ENCODE measurements at regions not wholly inside any gene's neighbourhood (a gene's known extent, or its start where the extent isn't known, plus 50 kb on each side); places are given as distances from the start of the nearest gene placed in this dataset.

DNA sequence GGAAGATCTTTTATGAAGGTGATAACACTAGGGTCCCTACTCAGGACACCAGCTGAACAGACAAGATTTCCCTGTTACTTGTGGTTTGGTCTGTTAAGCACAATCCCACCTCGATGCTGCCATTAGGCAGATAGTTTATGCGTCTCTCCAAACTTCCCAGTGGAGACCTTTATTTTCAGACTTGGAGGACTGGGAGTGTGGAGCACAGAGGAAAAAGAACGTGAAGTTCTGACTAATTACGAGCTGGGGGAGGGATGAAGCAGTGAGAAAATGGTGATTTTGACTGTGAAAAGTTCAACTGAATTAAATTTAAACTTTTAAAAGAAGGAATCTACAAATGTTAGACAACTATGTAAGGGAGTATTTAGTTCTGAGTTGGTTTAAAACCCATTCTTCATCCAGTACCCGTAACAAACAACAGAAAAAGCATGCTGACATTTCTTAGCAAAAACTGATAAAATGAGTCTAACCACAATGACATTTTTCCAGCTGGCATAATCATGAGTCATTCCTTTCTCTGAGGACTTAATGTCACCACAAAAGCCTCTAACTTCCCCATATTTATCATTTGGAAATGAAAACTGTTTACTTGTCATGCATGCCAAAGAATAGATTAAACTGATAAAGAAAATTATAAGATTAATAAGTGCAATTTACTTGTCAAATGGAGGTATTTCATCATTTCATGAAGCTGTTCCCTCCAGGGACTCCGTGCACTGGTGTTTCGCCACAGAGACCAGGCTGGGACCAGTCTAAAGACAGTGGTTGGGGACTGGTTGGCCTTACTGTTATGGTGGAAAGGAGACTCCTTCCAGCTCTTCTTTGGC, 113.3 kb upstream of the SSTR4 start (continued):
- TF ChIP-seq, protein P1, sequence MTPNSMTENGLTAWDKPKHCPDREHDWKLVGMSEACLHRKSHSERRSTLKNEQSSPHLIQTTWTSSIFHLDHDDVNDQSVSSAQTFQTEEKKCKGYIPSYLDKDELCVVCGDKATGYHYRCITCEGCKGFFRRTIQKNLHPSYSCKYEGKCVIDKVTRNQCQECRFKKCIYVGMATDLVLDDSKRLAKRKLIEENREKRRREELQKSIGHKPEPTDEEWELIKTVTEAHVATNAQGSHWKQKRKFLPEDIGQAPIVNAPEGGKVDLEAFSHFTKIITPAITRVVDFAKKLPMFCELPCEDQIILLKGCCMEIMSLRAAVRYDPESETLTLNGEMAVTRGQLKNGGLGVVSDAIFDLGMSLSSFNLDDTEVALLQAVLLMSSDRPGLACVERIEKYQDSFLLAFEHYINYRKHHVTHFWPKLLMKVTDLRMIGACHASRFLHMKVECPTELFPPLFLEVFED (CRISPR knock-in tag; conservative IDR thresholded peaks at IDR 0.05), result no peak
- TF ChIP-seq MGA (IDR thresholded peaks at IDR 0.05) (no peak), TAF15 (IDR thresholded peaks at IDR 0.05; ENCODE audit: low read depth, low read length) (no peak), SMARCB1 (IDR thresholded peaks at IDR 0.05; ENCODE audit: insufficient read length, low read depth) (peak; percentile 52), CHCHD3 (CRISPR knock-in tag; IDR thresholded peaks at IDR 0.05) (no peak), KAT7 (CRISPR knock-in tag; IDR thresholded peaks at IDR 0.05; ENCODE audit: borderline replicate concordance) (no peak), XRCC5 (IDR thresholded peaks at IDR 0.05; ENCODE audit: low read depth, low read length) (no peak), COPS2 (conservative IDR thresholded peaks at IDR 0.05) (no peak), DACH1 (IDR thresholded peaks at IDR 0.05; ENCODE audit: partially characterized antibody) (peak; percentile 81), FOXA3 (CRISPR knock-in tag; conservative IDR thresholded peaks at IDR 0.05 in 1 of 2, IDR thresholded peaks at IDR 0.05 in 1 of 2) (peak in 1 of 2 experiments; percentile 70; a peak in 1 of 4 replicates), MCM3 (IDR thresholded peaks at IDR 0.05) (no peak), MAFF (IDR thresholded peaks at IDR 0.05; ENCODE audit: low read length) (peak; percentile 82)
- TF ChIP-seq, protein P2, sequence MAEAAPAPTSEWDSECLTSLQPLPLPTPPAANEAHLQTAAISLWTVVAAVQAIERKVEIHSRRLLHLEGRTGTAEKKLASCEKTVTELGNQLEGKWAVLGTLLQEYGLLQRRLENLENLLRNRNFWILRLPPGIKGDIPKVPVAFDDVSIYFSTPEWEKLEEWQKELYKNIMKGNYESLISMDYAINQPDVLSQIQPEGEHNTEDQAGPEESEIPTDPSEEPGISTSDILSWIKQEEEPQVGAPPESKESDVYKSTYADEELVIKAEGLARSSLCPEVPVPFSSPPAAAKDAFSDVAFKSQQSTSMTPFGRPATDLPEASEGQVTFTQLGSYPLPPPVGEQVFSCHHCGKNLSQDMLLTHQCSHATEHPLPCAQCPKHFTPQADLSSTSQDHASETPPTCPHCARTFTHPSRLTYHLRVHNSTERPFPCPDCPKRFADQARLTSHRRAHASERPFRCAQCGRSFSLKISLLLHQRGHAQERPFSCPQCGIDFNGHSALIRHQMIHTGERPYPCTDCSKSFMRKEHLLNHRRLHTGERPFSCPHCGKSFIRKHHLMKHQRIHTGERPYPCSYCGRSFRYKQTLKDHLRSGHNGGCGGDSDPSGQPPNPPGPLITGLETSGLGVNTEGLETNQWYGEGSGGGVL (CRISPR knock-in tag; IDR thresholded peaks at IDR 0.05), result no peak

Data from K562 (cell line).